ENCODE measurements at regions not wholly inside any gene's neighbourhood (a gene's known extent, or its start where the extent isn't known, plus 50 kb on each side); places are given as distances from the start of the nearest gene placed in this dataset.

DNA sequence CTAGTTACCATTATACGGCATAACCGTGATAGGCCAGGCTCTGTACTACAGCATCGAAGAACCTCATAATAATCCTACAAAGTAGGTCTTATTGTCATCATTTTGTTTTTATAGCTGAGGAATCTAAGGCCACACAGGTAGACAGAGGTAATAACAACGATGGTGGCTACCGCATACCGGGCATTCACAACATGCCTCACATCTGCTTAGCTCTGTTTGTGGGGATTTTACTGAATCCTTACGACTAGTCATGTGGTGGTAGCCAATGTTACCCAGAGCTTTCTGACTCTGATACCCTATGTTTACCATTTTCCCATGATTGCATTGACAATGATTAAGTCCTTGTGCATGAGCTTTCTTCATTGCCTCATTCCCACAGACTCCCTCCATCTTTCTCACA, 269.4 kb downstream of the TCF7L2 start:
- in situ Hi-C loops (cut with HindIII; ENCODE audit: low sequenced_read_pairs), result no loop called here

DNA sequence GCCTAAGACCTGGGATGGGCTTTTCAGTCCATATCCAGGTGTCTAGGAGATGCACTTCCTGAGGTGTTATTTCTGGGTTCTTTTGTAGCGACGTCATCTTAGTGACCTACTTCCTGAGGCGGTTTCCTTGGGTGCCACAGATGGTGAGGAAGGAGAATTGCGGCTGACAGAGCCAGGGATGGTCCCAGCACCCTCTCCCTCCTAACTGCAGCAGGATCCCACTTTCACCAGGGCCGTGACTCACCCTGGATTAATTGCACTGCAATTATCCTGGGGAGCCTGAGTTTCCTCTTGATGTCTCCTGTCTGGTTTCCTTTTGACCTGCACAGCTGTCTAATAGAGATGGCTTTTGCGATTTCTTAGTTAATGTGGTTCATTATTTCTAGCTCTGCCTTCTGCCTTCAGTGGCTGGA, 271.7 kb downstream of the TCF7L2 start:
- in situ Hi-C loops (cut with HindIII; ENCODE audit: low sequenced_read_pairs), result no loop called here

DNA sequence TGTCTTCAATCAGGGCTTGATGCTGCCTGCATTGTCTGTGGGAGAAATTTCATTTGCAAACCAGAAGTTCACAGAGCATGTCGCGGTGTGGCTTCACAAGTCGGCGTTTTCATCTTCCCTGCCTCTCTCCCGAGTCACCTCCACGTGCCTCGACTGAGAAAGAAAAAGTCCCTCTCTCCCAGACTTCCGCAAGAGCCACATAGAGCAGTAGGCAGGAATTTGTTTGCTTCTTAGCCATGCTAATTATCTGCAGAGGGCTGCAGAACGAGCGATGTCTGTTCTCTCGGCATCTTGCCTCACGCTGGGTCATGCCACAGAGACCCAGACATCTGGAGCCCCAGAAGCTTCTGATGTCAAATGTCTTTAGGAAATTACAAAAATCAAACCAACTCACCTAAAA, 272.2 kb downstream of the TCF7L2 start:
- in situ Hi-C loops (cut with HindIII; ENCODE audit: low sequenced_read_pairs), result no loop called here

DNA sequence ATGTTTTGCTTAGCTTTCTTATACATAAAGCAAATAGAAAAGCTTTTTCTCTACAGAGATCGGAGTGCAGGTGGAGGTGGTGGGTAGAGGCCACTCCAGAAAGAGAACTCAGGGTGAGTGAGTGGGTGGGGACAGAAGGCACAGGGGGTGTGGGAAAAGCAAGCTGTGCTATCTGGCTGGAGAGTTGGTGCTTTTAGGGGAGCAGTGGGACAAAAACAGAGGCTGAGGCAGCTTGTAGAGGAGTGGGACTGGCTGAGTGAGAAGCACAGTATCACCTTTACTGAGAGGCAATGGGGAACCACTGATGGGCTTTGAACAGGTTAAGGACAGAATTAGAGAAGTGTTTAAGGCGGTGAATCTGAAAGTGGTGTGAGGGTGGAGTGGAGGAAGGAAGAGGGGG, 275.3 kb downstream of the TCF7L2 start:
- in situ Hi-C loops (cut with HindIII; ENCODE audit: low sequenced_read_pairs), result no loop called here

DNA sequence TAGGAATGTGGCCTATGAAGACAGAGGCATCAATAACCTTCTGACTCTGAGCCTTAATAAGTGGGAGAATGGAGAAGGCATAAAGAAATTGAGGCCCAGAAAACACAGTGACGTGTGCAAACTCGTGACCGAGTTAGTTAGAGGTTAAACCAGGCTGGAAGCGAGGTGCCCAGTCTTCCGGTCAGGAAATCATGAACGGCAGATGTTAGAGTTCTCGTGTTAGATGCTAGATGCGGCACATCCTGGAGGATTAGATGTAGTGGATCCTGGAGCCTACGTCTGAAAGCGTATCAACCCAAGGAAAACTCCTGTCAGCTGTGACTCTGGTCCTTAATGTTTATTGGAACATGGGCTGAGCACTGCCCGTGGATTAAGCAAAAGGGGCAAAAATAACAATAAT, 275.9 kb downstream of the TCF7L2 start:
- in situ Hi-C loops (cut with HindIII; ENCODE audit: low sequenced_read_pairs), result no loop called here

DNA sequence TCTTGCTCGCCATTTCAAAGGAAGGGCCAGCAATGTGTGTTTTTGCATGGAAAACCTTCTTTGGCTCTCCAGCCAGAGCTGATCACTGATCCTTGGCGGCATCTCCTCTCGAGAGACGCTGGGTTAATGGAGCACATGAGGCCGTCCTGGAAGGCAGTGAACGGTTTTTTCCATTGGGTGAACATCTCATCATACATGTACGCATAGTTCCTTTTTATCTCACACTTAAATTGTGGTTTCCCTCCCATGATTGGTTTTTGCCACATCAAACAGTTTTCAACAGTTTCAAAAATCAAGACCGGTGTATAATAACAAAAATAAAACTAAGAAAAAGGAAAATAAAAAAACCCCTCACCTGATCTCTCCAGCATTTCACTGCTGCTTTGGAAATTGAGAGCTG, 276.4 kb downstream of the TCF7L2 start:
- in situ Hi-C loops (cut with HindIII; ENCODE audit: low sequenced_read_pairs), result no loop called here

DNA sequence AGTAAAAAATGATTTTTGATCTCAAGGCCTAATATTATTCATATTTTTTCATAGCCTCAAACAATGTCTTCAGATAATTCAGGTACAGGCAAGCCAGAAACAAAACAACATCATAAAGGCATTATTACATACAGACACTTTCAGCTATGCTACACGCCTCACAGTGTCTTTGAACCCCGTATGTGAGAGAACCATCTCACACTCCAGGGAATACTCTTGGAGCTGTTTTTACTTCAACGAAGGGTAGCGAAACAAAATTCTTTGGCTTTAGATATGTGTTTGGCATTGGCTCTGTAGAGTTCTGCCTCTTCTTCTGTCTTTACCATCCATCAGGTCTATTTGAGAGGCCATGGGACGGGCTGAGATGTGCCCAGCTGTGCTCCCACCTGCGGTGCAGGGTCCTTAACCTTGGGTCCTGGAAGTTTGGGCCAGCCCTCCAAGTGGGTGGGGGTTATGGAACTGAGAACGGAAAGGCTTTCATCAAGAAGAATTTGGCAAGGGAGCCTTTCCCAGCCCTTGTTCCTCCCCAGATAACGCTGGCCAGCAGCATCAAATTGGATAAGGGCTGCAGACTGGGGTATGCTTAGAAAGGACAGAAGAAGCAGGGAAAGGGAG, 276.9 kb downstream of the TCF7L2 start:
- in situ Hi-C loops (cut with HindIII; ENCODE audit: low sequenced_read_pairs), result no loop called here

DNA sequence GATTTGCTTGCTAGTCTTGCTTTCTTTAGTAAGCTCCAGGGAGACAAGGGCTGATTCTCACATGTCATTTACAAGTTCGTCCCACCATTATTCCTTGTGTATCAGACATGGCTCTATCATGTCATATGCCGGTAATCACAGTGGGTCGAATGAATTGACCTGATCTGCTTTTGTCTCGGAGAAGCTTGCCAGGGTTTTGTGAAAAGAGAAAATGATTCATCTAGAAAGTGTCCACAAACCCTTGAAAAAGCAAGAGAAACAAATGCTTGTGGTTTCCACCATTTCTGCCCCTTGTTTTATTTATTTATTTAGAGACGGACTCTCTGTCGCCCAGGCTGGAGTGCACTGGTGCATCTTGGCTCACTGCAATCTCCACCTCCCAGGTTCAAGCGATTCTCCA, 278.5 kb downstream of the TCF7L2 start:
- in situ Hi-C loops (cut with HindIII; ENCODE audit: low sequenced_read_pairs), result no loop called here

DNA sequence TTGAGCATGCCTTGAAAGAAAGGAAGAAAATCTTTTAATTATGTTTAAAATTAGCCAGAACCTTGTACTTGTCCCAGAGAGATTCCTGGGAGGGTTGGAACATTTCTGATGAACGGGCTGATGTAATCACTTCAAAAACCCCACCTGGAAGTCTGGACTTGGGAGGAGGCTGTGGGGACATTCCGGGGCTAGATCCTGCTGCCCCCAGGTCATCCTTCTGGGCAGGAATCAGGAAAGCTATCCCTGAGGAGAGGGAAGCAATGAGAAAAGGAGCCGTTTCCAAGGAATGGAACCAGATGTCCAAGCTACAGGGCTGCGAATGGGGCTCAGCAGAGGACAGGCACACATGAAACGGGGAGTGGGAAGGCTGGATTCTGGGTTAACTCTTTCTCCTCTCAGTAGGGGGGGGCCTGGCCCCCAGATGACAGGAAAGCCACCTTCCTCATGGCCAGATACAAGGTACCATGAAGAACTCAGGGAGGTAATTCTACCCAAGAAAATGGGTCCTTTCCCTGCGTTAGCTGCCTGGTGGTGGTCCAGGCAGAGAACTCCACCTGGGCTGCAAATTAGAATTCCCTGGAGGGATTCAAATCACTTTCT, 280.1 kb downstream of the TCF7L2 start:
- in situ Hi-C loops (cut with HindIII; ENCODE audit: low sequenced_read_pairs), result no loop called here

DNA sequence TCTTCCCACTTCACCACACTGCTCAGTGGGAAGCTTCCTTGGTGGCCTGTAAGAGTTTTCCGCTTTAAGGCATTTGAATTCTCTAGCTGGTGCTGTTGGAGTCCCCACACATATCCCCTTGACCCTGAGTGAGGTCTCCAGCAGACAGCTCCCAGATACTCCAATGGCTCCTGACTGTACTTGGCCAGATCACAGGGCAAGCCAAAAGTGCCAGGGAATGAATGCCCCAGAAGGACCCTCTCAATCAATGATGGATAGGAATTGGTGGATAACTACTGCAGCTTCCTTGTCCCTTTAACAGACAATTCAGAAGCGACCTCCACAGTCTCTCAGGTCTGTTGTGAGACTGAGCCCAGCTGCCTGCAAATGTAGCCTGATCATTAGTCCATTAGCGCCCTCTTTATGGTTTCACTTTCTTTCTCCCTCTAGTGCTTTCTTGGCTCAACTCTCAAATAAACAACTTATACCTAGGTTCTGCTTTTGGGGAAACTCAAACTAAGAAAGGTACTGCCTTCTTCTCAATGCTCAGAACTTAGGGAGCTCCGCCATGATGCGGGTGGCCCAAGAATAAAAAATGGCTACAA, 283.0 kb downstream of the TCF7L2 start:
- in situ Hi-C loops (cut with HindIII; ENCODE audit: low sequenced_read_pairs), result no loop called here

DNA sequence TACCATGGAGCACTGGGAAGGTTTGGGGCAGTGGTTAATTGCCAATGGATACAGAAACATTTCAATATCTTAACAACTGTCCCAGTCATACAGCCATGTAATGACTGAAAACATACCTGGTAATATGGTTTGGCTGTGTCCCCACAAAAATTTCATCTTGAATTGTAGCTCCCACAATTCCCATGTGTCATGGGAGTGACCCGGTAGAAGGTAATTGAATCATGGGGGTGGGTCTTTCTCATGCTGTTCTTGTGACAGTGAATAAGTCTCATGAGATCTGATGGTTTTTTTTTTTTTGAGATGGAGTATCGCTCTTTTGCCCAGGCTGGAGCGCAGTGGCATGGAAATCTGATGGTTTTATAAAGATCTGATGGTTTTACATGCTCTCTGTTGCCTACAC, 284.4 kb downstream of the TCF7L2 start:
- in situ Hi-C loops (cut with HindIII; ENCODE audit: low sequenced_read_pairs), result no loop called here

DNA sequence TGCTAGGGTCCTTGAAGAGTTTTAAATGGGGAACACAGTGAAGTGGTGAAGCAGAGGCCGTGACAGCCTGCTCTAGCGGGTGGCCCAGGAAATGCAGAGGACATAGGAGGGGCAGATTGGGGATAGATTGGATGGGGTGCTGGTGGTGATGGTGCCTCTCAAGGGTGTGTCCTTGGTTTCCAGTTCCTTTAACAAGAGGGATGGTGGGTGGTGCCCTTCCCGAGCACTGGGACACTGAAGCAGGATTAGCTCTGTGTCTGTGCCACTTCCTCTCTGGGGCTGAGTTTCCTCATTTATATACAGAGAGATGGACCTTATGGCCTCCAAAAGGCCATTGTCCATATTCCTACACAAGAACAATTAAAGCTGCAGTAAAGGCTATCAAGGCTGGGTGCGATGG, 285.5 kb downstream of the TCF7L2 start:
- in situ Hi-C loops (cut with HindIII; ENCODE audit: low sequenced_read_pairs), result loop anchor here (5.0 kb wide), 1 partner anchor 72 kb away; no protein-coding TSS in a partner anchor

DNA sequence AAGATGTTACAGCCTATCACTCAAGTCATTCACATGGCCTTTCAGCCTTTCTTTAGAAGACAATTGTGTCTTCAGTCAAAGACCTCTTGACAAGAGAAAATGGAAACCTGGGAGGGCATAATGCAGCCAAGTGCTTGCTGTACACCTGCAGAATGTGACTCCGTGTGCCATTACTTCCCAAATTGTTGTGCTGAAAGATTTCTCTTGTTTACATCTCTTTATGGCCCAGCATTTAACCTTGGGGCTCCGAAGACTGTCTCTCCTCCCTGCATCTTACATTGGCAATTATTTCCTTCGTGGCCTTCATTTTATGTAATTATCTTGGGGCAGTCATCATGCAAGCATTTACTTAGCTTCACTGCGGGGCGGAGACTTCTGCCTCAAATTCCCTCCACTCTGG, 287.0 kb downstream of the TCF7L2 start:
- in situ Hi-C loops (cut with HindIII; ENCODE audit: low sequenced_read_pairs), result loop anchor here (5.0 kb wide), 1 partner anchor 70 kb away; no protein-coding TSS in a partner anchor

DNA sequence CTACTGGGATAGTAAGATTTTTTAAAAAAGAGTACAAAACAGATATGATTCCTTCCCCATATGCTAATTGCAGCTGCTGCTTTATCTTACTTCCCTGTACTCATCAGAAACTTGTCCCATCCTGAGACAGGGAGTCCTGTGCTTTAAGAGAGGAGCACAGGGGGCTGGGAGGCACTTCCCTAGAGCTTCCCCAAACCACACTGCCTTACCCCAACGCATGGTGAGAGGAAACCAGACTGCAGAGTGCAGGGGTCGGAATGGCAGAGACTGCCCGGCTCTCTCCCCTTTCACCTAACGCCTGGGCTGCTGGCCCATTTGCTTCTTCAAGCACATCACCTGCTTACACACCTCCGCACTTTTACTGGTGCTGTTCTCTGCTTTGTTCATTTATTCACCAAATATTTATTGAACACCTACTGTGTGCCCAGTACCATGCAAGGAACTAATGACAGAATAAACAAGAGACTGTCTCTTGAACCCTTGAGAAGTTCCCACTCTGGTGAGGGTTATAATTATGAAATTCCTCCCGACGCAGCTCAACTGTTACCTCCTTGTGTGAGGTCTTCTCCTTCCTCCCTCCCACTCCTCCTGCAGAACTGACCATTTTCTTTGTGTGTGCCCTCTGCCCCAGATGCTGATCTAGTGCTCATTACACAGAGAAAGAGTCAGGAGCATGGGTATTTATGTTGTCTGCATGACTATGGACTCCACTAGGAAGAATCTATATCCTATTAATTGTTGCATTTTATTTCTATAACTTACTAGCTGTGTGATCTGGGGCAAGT, 289.7 kb downstream of the TCF7L2 start:
- in situ Hi-C loops (cut with HindIII; ENCODE audit: low sequenced_read_pairs), result loop anchor here (5.0 kb wide), 1 partner anchor 68 kb away; no protein-coding TSS in a partner anchor

DNA sequence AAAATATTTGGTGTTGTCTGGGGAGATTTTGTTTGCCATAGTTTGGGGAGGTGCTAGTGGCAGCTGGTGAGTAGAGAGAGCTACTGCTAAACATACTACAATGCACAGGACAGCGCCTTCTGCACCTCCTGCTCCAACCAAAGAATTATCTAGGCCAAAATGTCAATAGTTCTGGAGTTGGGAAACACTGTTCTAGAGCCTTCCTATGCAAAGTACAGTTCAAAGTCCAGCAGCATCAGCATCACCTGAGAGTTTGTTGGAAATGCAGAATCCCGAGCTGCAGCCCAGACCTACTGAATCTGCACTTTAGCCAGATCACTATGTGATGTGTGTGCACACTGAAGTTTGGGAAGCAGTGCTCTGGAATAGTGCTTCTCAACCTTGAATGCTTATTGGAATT, 290.7 kb downstream of the TCF7L2 start:
- in situ Hi-C loops (cut with HindIII; ENCODE audit: low sequenced_read_pairs), result no loop called here

DNA sequence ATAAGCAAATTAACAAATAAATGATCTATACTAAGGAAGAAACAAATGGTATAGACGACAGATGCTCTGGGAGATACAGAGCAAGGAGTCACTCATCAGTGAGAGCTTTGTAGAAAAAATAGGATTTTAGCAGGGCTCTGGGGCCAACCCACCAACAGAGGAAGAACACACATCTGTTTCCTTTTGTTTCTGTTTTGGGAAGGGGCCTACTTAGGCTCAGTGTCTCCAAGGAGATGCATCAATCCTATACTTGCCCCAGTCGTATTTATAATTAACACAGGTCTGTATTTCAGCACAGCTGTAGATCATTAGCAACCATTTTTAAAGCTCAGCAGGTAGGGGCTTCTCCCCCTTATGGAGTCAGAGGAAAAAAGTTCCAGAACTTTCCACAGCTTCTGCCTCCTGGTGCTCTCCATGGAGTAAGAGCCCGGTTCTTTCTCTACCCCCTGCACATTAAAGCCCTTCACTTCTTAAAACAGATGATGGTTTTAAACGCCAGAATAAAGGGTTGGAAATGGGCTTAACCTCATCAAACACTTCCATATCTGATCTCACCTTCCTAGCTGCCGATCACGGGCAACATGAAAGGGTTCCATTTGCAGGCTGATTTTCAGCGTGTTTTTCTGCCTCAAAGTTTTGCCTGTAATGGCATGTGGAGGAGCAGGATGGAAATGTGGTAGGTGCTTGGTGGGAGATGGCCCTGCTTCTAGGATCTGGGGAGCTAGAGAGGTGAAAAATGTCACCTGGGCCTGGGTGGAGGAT, 291.7 kb downstream of the TCF7L2 start:
- in situ Hi-C loops (cut with HindIII; ENCODE audit: low sequenced_read_pairs), result no loop called here

DNA sequence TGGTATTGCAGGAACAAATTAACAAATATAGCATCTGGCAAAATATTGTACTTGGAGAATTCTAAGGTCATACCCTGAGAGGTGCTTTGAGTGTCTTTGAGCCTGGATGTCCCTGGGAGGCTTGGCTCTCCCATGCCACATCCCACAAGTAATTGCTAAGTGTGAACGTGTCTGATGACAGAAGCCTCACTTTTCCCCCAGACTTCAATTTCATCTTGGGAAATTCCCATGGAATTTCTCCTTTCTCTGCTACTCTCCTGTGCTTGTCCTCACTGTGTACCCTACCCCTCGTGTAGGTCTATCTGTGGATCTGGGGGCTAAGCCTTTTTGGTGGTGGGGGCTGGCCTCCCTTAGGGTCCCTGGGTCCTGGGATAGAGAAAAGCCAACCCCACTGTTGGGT, 293.3 kb downstream of the TCF7L2 start:
- in situ Hi-C loops (cut with HindIII; ENCODE audit: low sequenced_read_pairs), result no loop called here

DNA sequence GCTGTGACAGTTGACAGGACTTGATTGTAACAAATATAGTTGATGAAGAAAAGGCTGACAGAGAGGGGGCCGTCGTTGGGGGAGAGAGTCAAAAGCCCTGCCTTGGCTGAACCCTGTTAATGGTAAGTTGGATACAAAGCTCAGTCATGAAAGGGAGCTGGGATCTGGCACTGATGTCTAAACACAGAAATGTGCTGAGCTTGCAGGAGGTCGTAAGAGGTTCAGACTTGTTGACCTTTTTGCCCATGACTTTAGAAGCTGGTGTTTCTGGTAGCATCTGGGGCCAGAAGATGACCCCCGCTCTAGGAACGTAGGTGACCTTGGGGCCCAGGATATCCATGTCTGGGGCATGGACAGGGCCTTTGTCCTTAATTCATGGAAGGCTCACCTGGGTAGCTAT, 294.7 kb downstream of the TCF7L2 start:
- in situ Hi-C loops (cut with HindIII; ENCODE audit: low sequenced_read_pairs), result no loop called here

DNA sequence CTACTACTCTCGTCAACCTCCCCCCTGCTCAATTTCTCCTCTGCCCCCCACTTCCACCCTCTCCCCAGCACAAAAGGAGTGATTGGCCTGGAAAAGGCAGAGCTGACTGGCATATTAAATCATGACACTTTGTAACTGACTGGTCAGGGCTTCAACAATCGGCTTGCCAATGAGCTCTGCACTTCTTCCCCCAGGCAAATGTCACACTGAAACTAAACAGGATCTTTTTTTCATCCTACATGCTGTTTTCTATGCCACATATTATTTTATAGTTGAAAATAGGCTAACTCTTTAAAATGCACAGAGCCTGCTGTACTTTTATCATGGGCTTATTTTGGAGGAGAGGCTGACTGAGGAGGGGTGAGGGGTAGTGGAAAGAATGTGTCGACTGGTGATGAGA, 295.2 kb downstream of the TCF7L2 start:
- in situ Hi-C loops (cut with HindIII; ENCODE audit: low sequenced_read_pairs), result no loop called here

DNA sequence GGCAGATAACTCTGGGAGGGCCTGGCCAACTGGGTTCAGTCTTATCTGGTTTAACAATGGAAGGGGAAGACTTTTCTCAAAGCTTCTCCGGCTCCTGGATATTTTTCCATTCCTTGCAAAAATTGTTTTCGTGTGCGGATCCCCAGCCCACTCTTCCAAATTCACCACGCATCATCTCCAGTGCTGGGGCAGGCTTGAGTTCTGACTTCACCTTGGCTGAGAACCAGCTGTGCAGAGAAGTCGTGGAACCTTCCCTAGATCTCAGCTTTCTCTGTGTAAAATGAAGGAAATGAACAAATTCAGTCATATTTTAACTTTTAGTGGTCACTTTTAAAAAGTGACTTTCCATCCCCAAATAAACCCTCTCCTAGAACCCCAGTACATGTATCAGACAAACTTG, 297.0 kb downstream of the TCF7L2 start:
- in situ Hi-C loops (cut with HindIII; ENCODE audit: low sequenced_read_pairs), result no loop called here

Data from endothelial cell of hepatic sinusoid (primary cell).